ENCODE measurements at regions not wholly inside any gene's neighbourhood (a gene's known extent, or its start where the extent isn't known, plus 50 kb on each side); places are given as distances from the start of the nearest gene placed in this dataset.

DNA sequence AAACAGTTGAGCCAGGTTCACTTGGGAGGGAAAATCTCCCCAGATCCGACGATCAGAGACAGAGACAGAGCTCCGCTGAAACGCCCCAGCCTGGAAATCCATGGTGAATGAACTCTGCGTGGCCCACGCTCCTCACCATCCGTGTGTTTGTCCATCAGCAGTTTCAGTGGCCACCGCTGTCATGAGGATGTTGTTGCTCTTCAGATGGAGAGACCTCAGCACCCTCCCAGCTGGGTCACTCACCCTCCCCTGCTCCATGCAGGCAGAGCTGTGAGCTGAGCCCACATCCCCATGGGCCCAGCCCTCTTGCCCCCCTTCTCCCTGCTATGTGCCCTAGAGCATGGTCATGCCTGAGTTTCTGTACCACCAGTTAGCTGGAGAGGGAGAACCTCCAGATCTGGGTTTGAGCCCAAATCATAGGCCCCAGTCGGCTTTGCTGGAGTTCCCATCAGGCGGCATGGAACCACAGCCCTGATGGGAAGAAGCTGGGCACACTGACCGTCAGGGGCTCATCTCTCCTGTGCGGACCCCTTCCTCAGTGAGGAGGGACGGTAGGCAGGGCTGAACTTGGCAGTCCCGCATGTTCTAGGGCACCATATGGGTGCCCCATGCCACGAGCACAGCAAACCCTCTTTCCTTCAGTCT is 154.4 kb upstream of the COL5A1 start:
- DNase-seq (ENCODE audit: low spot score) = no peak

DNA sequence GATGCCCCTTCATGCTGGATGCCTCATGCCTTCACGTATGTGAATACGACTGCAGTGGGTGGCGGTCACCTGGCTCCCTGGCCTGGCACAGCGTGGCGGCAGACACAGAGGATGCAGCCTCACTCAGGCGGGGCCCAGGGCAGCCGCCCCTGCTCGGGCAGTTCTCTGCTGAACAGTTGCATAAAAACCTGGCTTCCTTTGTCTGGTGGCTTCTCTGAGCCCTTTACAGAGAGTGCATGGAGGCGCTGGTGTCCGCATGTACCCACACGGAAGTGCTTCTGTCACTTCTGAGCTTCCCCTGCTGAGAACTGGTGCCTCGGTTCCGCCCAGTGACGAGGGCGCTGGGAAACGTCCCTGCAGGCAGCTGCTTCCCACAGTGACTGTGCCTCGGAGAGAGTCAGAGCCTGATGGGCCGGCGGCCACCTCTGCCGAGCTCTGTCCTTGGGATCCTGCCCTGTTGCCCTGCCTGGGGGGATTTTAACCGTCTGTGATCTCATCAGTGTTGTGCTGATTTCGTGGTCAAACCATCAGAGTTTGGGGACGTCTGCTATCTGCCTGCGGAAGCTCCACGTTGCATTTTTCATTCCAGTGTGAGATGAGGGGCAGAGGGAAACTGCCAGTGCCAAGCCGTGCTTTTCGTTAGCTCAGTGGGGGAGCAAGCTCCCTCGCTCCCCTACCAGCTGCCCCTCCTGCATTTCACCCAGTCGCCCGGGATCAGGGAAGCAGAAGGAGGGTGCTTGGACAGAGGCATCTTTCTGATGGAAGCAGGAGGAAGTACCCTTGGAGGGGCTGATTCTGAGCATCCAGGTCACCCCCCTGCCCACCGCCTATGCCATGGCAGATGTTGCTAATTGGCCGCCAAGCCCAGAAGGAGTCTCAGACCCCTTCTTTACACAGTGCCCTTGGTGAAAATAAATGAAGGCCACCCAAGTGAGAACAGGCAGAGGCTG is 153.0 kb upstream of the COL5A1 start:
- DNase-seq (ENCODE audit: low spot score) = no peak

DNA sequence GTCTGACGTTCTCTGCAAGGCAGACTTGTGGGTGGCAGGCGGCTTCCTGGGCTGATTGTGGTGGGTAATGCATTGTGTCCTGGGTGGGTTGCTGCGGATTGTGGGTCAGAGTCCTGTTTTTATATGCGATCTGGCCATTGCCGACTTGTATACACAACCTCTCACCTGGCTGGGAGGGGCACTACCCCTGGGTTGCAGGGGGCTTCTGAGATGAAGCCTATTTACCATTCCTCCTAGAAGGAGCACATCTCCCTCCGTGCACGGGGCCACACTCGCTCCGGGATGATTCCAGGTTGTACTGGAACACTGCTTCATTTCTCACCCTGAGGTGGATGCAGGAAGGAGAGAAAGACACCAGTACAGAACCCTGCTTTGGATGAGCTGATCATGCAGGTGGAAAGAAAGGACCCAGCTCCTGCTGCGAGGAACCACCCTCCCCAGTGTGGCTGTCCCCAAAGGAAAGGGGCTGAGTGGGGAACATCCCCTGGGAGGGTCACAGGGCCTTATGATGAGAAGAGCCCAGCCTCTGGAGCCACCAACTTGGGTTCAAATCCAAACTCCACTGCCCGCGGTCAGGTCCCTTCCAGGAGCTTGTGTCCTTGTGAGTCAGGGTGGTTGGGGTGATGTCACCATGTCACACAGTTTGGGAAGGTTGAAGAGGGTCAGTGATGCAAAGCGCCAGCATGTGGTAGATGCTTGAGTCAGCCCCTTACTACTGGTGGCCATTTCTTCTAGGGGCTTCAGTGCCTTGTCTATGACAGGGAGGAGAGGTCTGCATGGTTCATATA is 151.8 kb upstream of the COL5A1 start:
- no peak for DNase-seq (ENCODE audit: low spot score)

DNA sequence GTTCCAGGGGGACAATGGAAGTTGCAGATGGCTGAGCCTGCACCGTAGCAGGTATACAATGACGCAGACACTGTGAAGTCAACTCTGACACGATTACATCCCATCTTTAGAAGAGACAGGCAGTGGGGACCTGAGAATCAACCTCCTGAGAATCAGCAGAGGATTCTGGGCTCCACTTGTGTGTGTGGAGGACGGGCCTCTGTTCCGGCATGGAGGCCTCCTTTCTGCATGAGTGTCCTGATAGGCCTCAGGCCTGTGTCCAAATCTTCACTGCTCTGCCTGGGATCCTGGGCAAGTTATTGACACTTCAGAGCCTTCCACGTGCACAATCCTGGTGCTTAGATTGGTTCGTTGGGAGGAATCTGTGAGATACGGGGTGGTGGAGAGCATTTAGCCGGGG is 151.2 kb upstream of the COL5A1 start:
- DNase-seq (ENCODE audit: low spot score) = no peak

DNA sequence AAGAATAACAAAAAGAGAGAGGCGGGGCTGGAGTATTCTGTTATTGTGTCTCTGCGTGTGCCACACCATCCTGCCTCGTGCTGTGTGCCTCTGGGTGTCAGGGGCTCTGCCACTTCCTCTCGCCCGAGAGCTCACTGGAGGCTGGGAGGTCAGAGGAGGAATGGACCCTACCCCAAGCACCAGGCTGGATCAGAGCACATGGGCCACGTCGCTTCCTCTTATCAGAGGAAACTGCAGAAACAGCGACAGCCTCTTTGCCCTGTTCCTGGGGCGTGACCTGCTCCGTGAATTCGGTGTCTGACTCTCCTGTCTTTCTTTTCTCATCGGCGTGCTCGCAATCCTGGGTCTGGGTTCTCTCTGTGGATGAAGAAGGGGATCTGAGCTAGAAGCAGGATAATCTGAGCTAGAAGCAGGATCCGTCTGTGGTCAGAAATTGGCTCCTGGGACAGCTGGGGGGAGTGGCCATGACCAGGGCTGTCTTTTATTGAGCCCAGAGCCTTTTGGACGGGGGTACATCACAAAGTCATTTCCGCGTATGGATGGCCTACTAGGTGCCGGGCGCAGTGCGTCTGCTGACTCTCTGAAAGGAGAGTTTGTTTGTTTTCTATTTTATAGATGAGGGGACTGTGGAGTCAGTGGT is 150.3 kb upstream of the COL5A1 start:
- DNase-seq (ENCODE audit: low spot score) = no peak

DNA sequence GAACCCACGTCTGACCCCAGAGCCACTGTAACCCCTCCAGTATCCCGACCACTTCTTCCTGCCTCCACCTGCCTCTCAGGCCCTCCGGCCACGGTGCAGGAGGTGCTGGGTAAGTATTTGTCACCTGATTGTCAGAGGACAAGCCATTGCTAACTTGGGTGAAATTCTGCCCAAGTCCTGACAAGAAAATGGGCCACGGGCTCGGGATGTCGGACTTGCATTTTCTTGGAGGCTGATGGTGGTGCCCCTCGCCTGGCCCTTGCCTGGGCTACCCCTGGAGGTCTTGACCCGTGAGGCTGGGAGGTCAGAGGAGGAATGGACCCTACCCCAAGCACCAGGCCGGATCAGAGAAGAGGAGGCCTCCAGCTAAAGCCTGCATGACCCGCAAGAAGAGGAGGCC is 149.7 kb upstream of the COL5A1 start:
- no peak for DNase-seq (ENCODE audit: low spot score)

DNA sequence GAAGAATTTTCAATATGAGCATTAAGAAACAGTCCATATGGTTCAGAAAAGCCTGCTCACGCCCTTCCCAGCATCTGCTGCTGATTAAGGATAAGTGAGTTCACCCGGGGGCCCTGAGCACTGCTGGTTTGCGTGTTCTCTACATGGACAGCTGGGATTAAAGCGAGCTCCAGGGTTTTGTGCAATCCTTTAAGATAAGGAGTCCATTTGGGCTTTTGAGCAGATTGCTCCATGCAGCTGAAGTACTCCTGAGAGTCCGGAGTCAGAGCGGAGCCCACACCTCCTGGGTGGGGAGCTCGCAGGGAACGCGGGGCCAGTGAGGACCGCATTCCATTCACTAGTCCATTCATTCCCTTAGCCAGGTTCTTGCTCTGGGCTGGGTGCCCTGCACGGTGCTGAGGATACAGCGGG is 149.3 kb upstream of the COL5A1 start:
- no peak for DNase-seq (ENCODE audit: low spot score)

DNA sequence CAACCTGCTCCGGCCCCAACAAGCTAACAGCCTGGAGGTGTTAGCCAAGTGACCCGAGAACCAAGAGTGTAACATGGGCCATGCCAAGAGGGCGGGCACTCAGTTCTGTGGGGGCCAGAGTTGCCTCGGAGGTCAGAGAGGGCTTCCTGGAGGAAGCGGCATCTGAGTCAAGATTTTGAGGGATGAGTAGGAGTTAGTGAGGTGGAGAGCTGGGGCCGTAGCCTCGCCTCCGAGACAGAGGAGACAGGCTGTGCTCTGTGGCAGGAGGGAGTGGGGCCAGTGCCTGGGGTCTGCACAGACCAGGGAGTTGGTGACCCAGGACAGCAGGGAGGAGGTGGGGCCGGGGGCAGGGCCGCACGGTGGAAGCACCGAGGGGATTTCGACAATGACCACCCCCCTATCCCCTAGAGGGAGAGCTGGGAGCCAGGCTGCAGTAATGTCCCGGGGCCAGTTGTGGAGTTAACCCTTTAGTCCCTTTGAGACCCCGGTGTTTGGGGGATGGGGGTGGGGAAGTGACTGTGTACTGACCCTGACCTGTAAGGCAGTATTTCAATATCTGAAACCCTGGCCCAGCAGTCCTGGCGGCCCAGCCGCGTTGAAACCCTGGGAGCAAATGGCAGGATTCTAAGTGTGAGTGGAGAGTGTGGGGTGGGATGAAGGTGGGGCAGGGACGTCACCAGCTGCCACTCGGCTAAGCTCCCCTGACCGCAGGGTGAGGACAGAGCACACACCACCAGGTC is 148.7 kb upstream of the COL5A1 start:
- DNase-seq (ENCODE audit: low spot score) = no peak

DNA sequence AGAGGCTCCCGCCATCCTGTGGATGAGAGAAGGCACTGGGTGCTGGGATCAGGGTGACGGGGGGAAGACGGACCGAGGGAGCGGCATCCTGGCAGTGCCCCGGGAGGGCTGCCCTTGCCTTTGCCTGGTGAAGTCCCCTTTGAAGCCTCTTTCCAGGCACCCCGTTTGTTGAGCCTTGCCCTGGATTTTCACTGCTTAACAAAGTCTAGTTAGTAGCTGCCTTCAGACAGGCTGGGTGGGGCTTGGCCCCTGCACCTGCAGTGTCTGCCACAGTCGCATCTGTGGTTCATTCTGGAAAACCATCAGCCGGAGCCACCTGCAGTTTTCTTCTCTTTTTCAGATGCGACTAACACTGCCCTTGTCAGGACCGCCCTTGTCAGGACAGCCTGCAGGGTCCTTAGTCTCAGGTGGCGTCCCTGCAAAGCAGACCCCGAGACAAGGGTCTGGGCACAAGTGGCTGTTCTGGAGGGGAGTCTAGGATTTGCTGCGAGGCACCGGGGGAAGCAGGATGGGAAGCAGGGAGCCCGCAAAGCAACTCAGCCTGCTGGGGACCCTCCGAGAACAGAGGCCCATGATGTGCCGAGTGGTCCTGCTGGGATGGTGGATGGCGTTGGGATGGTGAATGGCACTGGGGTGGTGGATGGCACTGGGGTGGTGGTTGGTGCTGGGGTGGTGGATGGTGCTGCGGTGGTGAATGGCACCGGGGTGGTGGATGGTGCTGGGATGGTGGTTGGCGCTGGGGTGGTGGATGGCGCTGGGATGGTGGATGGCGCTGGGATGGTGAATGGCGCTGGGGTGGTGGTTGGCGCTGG is 147.9 kb upstream of the COL5A1 start:
- DNase-seq (ENCODE audit: low spot score) = no peak

DNA sequence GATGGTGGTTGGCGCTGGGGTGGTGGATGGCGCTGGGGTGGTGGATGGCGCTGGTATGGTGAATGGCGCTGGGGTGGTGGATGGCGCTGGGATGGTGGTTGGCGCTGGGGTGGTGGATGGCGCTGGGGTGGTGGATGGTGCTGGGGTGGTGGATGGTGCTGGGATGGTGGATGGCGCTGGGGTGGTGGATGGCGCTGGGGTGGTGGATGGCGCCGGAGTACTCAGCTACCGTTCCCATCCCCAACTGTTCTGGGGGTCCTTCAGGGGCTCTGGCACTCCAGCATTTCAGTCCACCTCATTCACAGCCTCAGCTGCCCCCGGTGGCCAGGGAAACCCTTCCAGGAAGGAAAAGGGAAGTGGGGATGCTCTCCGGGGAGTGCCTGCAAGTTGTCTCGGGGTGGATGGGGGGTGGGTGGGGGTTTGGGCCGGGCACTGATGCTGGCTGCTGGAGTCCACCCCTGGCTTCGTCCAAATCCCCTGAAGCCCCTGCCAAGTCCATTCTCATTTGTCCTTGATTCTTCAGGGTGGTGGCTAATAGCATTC is 147.3 kb upstream of the COL5A1 start:
- DNase-seq (ENCODE audit: low spot score) = no peak

DNA sequence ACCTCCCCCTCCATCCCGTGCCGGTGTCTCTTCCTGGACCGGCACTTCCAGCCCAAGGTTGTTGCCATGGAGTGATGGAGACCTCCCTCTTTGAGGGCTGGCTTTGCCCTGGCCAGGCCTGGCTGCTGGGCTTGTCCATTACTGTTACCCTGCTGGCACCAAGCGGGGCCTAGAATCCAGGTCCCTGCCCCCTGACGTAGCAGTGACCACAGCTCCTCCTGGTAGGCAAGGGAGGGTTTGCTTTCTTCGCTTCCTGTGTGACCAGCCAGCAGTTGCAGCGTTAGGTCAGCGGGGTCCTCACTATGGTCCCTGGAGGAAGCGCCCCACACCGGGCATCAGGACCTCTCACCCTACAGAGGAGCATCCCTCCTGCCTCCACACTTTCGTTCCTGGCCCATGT is 146.7 kb upstream of the COL5A1 start:
- DNase-seq (ENCODE audit: low spot score) = no peak

DNA sequence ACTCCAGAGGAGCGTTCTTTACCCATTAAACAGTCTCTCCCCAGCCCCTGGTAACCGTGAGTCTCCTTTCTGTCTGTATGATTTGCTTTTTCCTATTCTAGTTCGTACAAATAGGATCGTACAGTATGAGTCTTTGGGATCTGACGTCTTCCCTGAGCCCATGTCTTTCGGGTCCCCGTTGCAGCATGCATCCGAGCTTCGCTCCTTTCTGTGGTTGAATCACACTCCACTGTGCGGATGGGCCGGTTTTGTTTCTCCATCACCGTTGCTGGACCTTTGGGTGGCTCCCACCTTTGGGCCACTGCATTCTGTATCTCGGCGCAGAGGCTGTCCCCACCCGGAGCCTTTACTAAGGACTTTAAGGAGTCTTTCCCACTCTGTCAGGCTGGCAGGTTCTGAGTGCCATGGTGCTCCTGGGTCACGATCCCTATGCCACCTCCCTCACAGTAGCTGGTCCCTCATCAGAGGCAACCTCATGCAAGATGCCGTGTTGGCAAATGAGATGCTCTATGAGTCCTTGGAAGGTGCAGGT is 145.7 kb upstream of the COL5A1 start:
- DNase-seq (ENCODE audit: low spot score) = no peak

DNA sequence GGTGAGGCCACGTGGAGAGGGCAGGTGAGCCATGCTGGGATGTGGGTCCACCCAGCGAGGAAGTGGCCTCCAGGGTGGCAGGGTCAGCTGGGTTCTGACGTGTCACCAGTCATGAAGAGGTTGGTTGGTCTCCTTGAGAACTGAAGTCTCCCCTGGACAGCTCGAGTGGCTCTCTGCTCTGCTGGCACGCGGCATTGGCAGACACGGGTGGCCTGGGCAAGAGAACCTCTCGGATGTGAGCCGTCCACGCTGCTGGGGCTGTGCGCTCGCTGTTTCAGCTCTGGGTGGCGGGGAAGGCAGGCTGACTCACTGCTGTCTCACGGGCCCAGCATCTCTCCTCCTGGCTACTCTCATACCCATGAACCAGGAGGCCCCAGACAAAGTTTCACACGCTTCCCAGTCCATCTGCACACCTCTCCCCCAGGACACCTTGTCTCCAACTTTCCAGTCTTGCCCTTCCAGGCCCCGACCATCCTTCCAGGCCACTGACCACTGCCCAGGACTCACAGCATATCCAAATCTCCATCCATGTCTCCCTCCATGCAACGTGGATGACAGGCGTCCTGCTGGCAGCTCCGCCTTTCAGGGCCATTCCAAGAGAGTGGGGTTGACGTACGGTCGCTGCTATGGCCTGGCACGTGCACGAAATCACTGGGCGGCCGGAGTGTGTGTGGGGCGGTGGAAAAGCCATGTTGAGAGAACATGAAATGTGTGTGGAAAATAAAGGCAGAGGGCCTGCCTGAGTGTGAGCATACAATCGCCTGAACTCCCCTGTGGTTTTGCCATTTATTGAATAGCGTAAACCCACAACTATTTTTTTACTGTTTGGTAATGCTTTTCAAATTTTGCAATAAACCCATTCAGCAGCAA is 145.0 kb upstream of the COL5A1 start:
- DNase-seq (ENCODE audit: low spot score) = no peak

DNA sequence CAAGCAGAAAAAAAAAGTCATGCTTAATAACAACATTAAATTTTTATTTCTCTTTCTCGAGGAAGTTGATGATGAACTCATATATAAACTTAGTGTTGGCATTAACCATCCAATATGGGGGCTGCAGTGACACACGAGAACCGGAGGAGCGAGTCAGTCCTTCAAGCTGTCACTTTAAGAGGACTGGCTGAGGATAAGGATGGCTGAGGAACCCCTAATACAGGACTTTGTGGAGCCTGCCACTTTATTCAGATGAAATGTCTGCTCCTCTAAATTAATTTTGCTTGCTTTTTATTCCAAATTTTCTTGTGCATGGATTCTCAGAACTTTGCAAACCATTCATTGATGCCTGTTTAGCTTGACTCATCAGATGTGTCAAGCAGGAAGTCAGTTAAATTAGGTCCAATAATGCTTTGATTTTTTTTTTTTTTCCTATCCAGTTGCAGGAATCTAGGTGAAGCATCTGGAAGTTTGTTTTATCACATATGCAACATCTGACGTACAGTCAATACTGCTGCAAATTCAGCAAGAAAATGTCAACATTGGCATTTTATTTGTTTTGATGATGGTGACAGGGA is 144.2 kb upstream of the COL5A1 start:
- no peak for DNase-seq (ENCODE audit: low spot score)

DNA sequence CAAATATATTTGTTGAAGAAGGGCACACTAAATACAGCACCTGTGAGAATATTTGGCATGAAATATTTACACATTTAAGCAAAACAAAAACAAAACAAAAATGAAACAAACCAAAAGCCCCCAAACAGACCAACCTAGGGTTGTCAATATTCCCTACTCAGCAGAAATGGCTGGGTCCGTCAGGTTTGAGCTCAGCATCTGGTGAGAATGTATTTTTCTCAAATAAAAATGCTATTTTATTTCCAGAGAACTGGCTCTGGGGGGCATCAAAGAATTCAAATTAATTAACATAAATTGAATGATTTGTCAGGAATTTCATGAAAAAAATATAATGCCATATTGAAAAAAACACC is 142.8 kb upstream of the COL5A1 start:
- no peak for DNase-seq (ENCODE audit: low spot score)

DNA sequence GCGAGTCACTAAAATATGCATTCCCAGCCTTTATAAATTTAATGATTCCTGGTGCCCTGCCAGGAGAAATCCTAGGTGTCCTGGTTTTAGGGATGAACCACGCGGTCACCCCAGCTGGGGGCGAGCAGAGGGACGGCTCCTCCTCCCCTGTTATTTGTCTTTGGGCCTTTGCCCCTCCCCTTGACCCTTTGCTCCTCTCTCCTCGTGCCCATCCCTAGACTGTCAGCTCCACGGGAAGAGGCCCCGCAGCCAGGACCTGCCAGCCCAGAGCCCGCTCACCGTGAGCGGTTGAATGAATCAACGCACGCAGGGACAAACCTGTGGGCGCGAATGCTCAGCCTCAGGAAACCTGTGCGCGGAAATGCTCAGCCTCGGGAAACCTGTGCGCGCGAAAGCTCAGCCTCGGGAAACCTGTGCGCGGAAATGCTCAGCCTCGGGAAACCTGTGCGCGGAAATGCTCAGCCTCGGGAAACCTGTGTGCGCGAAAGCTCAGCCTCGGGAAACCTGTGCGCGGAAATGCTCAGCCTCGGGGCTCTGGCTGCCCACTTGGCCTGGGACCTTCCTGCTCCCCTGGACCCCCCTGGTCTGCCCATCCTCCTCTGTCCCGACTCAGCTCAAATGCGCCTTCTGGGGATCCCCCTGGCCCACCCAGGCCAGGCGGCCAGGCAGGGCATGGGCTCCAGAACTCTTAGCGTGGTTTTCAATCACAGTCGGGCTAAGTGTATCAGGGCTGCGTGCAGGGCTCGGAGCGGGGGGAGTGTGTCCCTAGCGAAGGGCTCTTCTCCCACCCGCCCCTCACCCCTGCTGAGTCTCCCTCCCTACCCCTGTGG is 140.5 kb upstream of the COL5A1 start:
- no peak for DNase-seq (ENCODE audit: low spot score)

DNA sequence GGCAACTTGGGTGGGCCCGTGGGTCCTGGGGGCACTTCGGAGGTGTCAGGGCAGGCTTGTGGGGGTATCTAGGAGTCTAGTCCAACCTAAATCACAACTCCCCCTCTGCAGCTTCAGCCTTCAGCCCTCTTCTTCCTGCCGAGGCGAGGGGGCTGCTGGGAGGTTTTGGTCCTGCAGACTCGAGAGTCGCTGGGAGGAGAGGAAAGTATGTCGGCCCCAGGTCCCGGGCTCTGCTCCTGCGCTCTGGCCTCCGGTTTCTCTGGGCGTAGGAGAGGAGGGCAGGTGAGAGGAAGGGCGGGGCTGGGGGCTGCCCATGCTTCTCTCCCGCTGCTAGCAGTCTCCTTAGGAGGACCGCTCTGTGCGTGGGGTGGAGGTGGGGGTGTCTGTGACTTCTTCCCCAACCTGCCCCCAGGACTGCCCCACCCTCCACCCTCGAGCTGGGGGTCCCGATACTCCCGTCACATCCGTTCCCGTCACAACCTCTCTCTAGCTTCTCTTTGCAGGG is 139.8 kb upstream of the COL5A1 start:
- no peak for DNase-seq (ENCODE audit: low spot score)

All from H4 (cell line).